GM18511 (cell line): ENCODE measurements at regions not wholly inside any gene's neighbourhood (a gene's known extent, or its start where the extent isn't known, plus 50 kb on each side); places are given as distances from the start of the nearest gene placed in this dataset.

ENCODE experiments used
- ATAC-seq: cut with Tn5 transposase; IDR thresholded peaks from one replicate; pipeline ENCODE4 v1.9.1; 2021; ENCODE audit warnings: mild to moderate bottlenecking, moderate library complexity; ENCODE audit not compliant: unreplicated experiment

- ATAC-seq, result no peak
Measured at GRCh38 chr3:88921986-88922385, 185.4 kb upstream of the EPHA3 start.

- no peak for ATAC-seq
Measured at GRCh38 chr3:88926221-88926620, 181.2 kb upstream of the EPHA3 start.

- ATAC-seq, result no peak
Measured at GRCh38 chr3:88930611-88931010, 176.8 kb upstream of the EPHA3 start.

- ATAC-seq, result no peak
Measured at GRCh38 chr3:88936831-88937230, 170.6 kb upstream of the EPHA3 start.

- ATAC-seq, result no peak
Measured at GRCh38 chr3:88940296-88940695, 167.1 kb upstream of the EPHA3 start.

- no peak for ATAC-seq
Measured at GRCh38 chr3:88947013-88947412, 160.4 kb upstream of the EPHA3 start.

- ATAC-seq, result no peak
Measured at GRCh38 chr3:88954853-88955252, 152.6 kb upstream of the EPHA3 start.

GRCh38 chr3:88955274-88955673 lies 152.1 kb upstream of the EPHA3 start:
- ATAC-seq, result no peak

GRCh38 chr3:88957711-88958439 lies 149.5 kb upstream of the EPHA3 start:
- ATAC-seq, result no peak

- no peak for ATAC-seq
Measured at GRCh38 chr3:88960019-88960418, 147.4 kb upstream of the EPHA3 start.

- no peak for ATAC-seq
Measured at GRCh38 chr3:88963003-88963402, 144.4 kb upstream of the EPHA3 start.

GRCh38 chr3:88979760-88980159 lies 127.7 kb upstream of the EPHA3 start:
- ATAC-seq, result no peak

- ATAC-seq, result no peak
Measured at GRCh38 chr3:88983458-88983857, 124.0 kb upstream of the EPHA3 start.

GRCh38 chr3:88984256-88984655 lies 123.2 kb upstream of the EPHA3 start:
- no peak for ATAC-seq

- ATAC-seq, result no peak
Measured at GRCh38 chr3:88984832-88985231, 122.6 kb upstream of the EPHA3 start.

GRCh38 chr3:88985491-88985890 lies 121.9 kb upstream of the EPHA3 start:
- ATAC-seq, result no peak

- no peak for ATAC-seq
Measured at GRCh38 chr3:88986834-88987233, 120.6 kb upstream of the EPHA3 start.

GRCh38 chr3:88987776-88988175 lies 119.6 kb upstream of the EPHA3 start:
- ATAC-seq, result no peak

GRCh38 chr3:88988906-88989305 lies 118.5 kb upstream of the EPHA3 start:
- ATAC-seq, result no peak

GRCh38 chr3:88991496-88991895 lies 115.9 kb upstream of the EPHA3 start:
- no peak for ATAC-seq

- ATAC-seq, result no peak
Measured at GRCh38 chr3:88996691-88997090, 110.7 kb upstream of the EPHA3 start.

- no peak for ATAC-seq
Measured at GRCh38 chr3:88997260-88997659, 110.2 kb upstream of the EPHA3 start.

GRCh38 chr3:89000886-89001285 lies 106.5 kb upstream of the EPHA3 start:
- ATAC-seq, result no peak
